Psoas muscle (tissue), 7 donors: ENCODE measurements at regions not wholly inside any gene's neighbourhood (a gene's known extent, or its start where the extent isn't known, plus 50 kb on each side); places are given as distances from the start of the nearest gene placed in this dataset.
A peak's percentile ranks its signal among the peaks of the same experiment; 100 is the strongest.

Source experiments
- ATAC-seq, 4 donors: fragments of 200-7000 bp; cut with Tn5 transposase; one replicate each; pipeline ENCODE4 v1.9.1; 2020; ENCODE audit warnings: moderate library complexity in 3 of 4, mild to moderate bottlenecking in 2 of 4
- DNase-seq, 2 donors: peaks; one replicate each; pipeline ENCODE4 v3.0.0-alpha.2; 2020
- H3K27ac ChIP-seq: fragments of 200-600 bp; one replicate; pipeline ENCODE4 v1.8.0; 2022
- H3K27me3 ChIP-seq, 3 donors: fragments of 200-600 bp in 1 of 3; one replicate each; pipeline versions ENCODE4 v1.6.1 to v1.8.0; 2013 to 2022; ENCODE audit warnings: low read length in 2 of 3, mild to moderate bottlenecking in 2 of 3, moderate library complexity in 1 of 3; ENCODE audit not compliant: insufficient read depth in 3 of 3
- H3K36me3 ChIP-seq, 2 donors: fragments of 200-600 bp in 1 of 2; one replicate each; pipeline versions ENCODE4 v1.6.1 to v1.8.0; 2013 to 2022; ENCODE audit warnings: low read depth in 1 of 2, mild to moderate bottlenecking in 1 of 2, moderate library complexity in 1 of 2; ENCODE audit not compliant: insufficient read depth in 1 of 2
- H3K4me1 ChIP-seq: fragments of 200-600 bp; one replicate; pipeline ENCODE4 v1.8.0; 2022
- H3K4me3 ChIP-seq: fragments of 200-600 bp; one replicate; pipeline ENCODE4 v1.8.0; 2022; ENCODE audit warnings: mild to moderate bottlenecking
- H3K9me3 ChIP-seq: fragments of 200-600 bp; one replicate; pipeline ENCODE4 v1.8.0; 2022
- CTCF ChIP-seq: fragments of 200-600 bp; IDR thresholded peaks from one replicate; pipeline ENCODE4 v1.8.0; 2022; ENCODE audit warnings: antibody characterized with exemption
- WGBS, 3 donors: extraction: QIAGEN DNeasy Blood & Tissue Kit; methylation state at CpG; one replicate each; pipeline versions ENCODE4 v1.1.6 to v1.1.7; 2013; 5-methylcytosine and 5-hydroxymethylcytosine counted together
- intact Hi-C, 2 donors: fragments of 100-400 bp; cut with DNase I; formaldehyde crosslinking; loops; one replicate each; pipeline versions ENCODE4 v1.11.0 to v1.14.2; 2022
- donor health status: healthy with polysubstance abuse.
- donor health status: DM: no; HTN: no; CAD: no; lungs with moderate emphysema.
- donor health status: Bipolar disorder and iron deficiency.
- donor health status: healthy.
- donor health status: DM: yes; HTN: yes; CAD: no.
- donor health status: DM: no; HTN: no; CAD: no.
- donor health status: DM: yes; HTN: yes; CAD: no.

GRCh38 chr18:34128436-34128835 lies 96.3 kb downstream of the NOL4 start:
- H3K27ac ChIP-seq: no peak overlapping the region
- H3K4me3 ChIP-seq: no peak overlapping the region
- H3K27me3 ChIP-seq: no peaks in the 10 kb centered on the region
- H3K36me3 ChIP-seq: no peaks in the 10 kb centered on the region
- intact Hi-C loops: loop anchor here in 1 of 2 donors (5.0 to 10.0 kb wide), 2 partner anchors 194 to 666 kb away; no protein-coding TSS in a partner anchor
- H3K4me1 ChIP-seq: no peaks in the 10 kb centered on the region
- ATAC-seq (no peak), DNase-seq (no peak)
- no peak for TF ChIP-seq CTCF
- no peaks in the 10 kb centered on the region for H3K9me3 ChIP-seq

- ATAC-seq: no peak
- Histone ChIP-seq H3K4me3 (no peak overlapping the region), H3K27me3 (no peaks in the 10 kb centered on the region), H3K27ac (no peak overlapping the region), H3K9me3 (no peaks in the 10 kb centered on the region), H3K36me3 (no peaks in the 10 kb centered on the region), H3K4me1 (no peaks in the 10 kb centered on the region)
- intact Hi-C loops: loop anchor here in 1 of 2 donors (5.0 to 10.0 kb wide), 2 partner anchors 196 to 669 kb away; no protein-coding TSS in a partner anchor
- no peak for TF ChIP-seq CTCF
- WGBS, 3 donors: 73 to 84% (median 82%) methylated on average over 3 of the region's 3 CpGs
- no peak for DNase-seq
Observed at GRCh38 chr18:34126121-34126520, 98.6 kb downstream of the NOL4 start.

DNA sequence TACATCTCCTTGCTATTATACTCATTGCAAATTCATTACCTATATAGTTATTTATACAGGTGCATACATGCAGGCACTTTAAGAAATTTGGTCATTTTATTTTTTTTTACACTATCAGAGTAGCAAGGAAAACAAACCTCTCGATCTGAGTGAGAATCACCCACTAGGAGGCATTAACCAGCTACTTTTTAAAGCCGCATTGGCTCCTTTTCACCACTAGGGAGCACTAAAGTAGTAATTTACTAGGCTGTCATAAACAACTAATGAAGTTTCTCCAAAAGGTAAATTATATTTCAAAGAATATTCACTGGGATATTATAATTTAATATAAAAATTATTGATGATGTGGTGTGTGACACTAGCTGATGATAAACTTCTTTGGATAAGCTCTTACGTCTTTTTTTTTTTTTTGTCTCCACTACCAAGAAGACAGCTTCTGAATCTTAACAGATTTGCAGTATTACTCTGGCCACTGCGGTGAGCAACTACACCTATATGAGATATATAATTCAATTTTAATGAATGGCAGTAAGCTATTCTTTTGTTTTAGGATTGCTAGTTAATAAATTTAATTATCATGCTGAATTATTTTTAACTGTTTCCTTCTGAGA lies 101.9 kb downstream of the NOL4 start:
- H3K4me3 ChIP-seq: no peak overlapping the region
- DNase-seq: no peak
- ATAC-seq: peak in 3 of 4 donors; percentile 68 to 81 (median 74)
- intact Hi-C loops: loop anchor here (5.0 to 10.0 kb wide), 3 partner anchors 199 to 672 kb away; no protein-coding TSS in a partner anchor
- no peaks in the 10 kb centered on the region for H3K27me3 ChIP-seq
- H3K36me3 ChIP-seq: no peaks in the 10 kb centered on the region
- H3K4me1 ChIP-seq: no peaks in the 10 kb centered on the region
- no peak overlapping the region for H3K27ac ChIP-seq
- TF ChIP-seq CTCF: peak; percentile 88
- no peaks in the 10 kb centered on the region for H3K9me3 ChIP-seq
- 23 to 30% (median 24%) methylated on average over 4 of the region's 4 CpGs for WGBS, 3 donors

- no peaks in the 10 kb centered on the region for H3K27me3 ChIP-seq
- H3K4me1 ChIP-seq: no peaks in the 10 kb centered on the region
- ATAC-seq (no peak), DNase-seq (no peak)
- H3K27ac ChIP-seq: no peak overlapping the region
- no peak for TF ChIP-seq CTCF
- no peaks in the 10 kb centered on the region for H3K9me3 ChIP-seq
- intact Hi-C loops: loop anchor here (5.0 to 10.0 kb wide), 3 partner anchors 201 to 674 kb away; no protein-coding TSS in a partner anchor
- no peaks in the 10 kb centered on the region for H3K36me3 ChIP-seq
- no peak overlapping the region for H3K4me3 ChIP-seq
- 48 to 58% (median 49%) methylated on average over 4 of the region's 4 CpGs for WGBS, 3 donors
Observed at GRCh38 chr18:34121200-34121721, 103.5 kb downstream of the NOL4 start.
